IMR-90 (cell line): ENCODE measurements at regions not wholly inside any gene's neighbourhood (a gene's known extent, or its start where the extent isn't known, plus 50 kb on each side); places are given as distances from the start of the nearest gene placed in this dataset.

Experiments used
- ATAC-seq: fragments of 200-7000 bp; cut with Tn5 transposase; 2 replicates; pipeline ENCODE4 v1.9.1; 2020; ENCODE audit warnings: low read depth, mild to moderate bottlenecking, moderate library complexity
- BruUV-seq: library from RNA; stranded (reverse); fragments of 400-500 nt; replicated peaks from 2 replicates; lab custom pipeline; 2021; lab: Mats Ljungman, UMichigan
- CTCF ChIA-PET: fragments of 300-600 bp; formaldehyde crosslinking; extraction: SDS; loops from one replicate; lab custom pipeline; 2021; ENCODE audit warnings: antibody characterized with exemption; lab: Yijun Ruan, JAX
- POLR2A ChIA-PET: fragments of 300-600 bp; sonication (Branson Sonifier 250); formaldehyde crosslinking; loops from one replicate; lab custom pipeline; 2022; ENCODE audit warnings: antibody characterized with exemption; ENCODE audit not compliant: unreplicated experiment; lab: Charles Lee
- DNase-seq: peaks from one replicate; pipeline ENCODE4 v3.0.0; 2013
- H2AFZ ChIP-seq: replicated peaks from 2 replicates; pipeline ENCODE3; 2013; ENCODE audit warnings: low read length, mild to moderate bottlenecking; ENCODE audit not compliant: poor library complexity
- H2AK5ac ChIP-seq: 2 replicates; pipeline ENCODE4 v1.6.1; 2013; ENCODE audit warnings: low read depth, low read length, inconsistent platforms
- H2AK9ac ChIP-seq: replicated peaks from 2 replicates; pipeline ENCODE3; 2013; ENCODE audit warnings: mild to moderate bottlenecking, low read depth, low read length, moderate library complexity; ENCODE audit not compliant: poor library complexity
- H2BK120ac ChIP-seq: 2 replicates; pipeline ENCODE4 v1.6.1; 2013; ENCODE audit warnings: low read depth, low read length, inconsistent platforms
- H2BK15ac ChIP-seq: 3 replicates; pipeline ENCODE4 v1.6.1; 2013; ENCODE audit warnings: low read depth, low read length, inconsistent platforms
- H2BK20ac ChIP-seq: 2 replicates; pipeline ENCODE4 v1.6.1; 2013; ENCODE audit warnings: low read depth, mild to moderate bottlenecking, inconsistent platforms, low read length, moderate library complexity
- H2BK5ac ChIP-seq: 2 replicates; pipeline ENCODE4 v1.6.1; 2013; ENCODE audit warnings: mild to moderate bottlenecking, low read depth, low read length, inconsistent platforms; ENCODE audit not compliant: poor library complexity, severe bottlenecking
- H3K14ac ChIP-seq: replicated peaks from 2 replicates; pipeline ENCODE4 v1.6.1; 2013; ENCODE audit warnings: low read depth, low read length, inconsistent platforms
- H3K18ac ChIP-seq: 2 replicates; pipeline ENCODE4 v1.6.1; 2013; ENCODE audit warnings: low read depth, low read length, control low read depth
- H3K23ac ChIP-seq: 2 replicates; pipeline ENCODE4 v1.6.1; 2013; ENCODE audit warnings: low read depth, low read length, inconsistent platforms
- H3K27ac ChIP-seq: 2 replicates; pipeline ENCODE4 v1.5.1; 2013; ENCODE audit warnings: mild to moderate bottlenecking, control low read depth, low read length; ENCODE audit not compliant: insufficient read depth
- H3K27me3 ChIP-seq: 2 replicates; pipeline ENCODE4 v1.6.1; 2013; ENCODE audit warnings: low read length; ENCODE audit not compliant: control insufficient read depth, insufficient read depth
- H3K36me3 ChIP-seq: 2 replicates; pipeline ENCODE4 v1.6.1; 2013; ENCODE audit warnings: low read length, mixed read lengths; ENCODE audit not compliant: control insufficient read depth, insufficient read depth
- H3K4ac ChIP-seq: 2 replicates; pipeline ENCODE4 v1.6.1; 2013; ENCODE audit warnings: low read depth, low read length, inconsistent platforms
- H3K4me1 ChIP-seq: 2 replicates; pipeline ENCODE4 v1.6.1; 2013; ENCODE audit warnings: low read length, mixed read lengths; ENCODE audit not compliant: control insufficient read depth, insufficient read depth
- H3K4me2 ChIP-seq: 2 replicates; pipeline ENCODE4 v1.6.1; 2013; ENCODE audit warnings: low read depth, mild to moderate bottlenecking, control low read depth, low read length, moderate library complexity
- H3K4me3 ChIP-seq: 2 replicates; pipeline ENCODE4 v1.5.1; 2013; ENCODE audit warnings: low read depth, mild to moderate bottlenecking, control low read depth, low read length, moderate library complexity; ENCODE audit not compliant: insufficient read depth
- H3K56ac ChIP-seq: 2 replicates; pipeline ENCODE4 v1.6.1; 2013; ENCODE audit warnings: low read length, inconsistent platforms; ENCODE audit not compliant: insufficient read depth; ENCODE audit errors: extremely low read depth
- H3K79me1 ChIP-seq, 2 experiments: 2 replicates each; pipeline ENCODE4 v1.6.1; 2013; ENCODE audit warnings: low read length in 2 of 2, inconsistent platforms in 1 of 2, low read depth in 1 of 2
- H3K9ac ChIP-seq: 2 replicates; pipeline ENCODE4 v1.6.1; 2013; ENCODE audit warnings: low read depth, low read length, control low read depth
- H3K9me1 ChIP-seq: 2 replicates; pipeline ENCODE4 v1.6.1; 2013; ENCODE audit warnings: low read length, inconsistent platforms; ENCODE audit not compliant: insufficient read depth
- H3K9me3 ChIP-seq: 2 replicates; pipeline ENCODE4 v1.6.1; 2013; ENCODE audit warnings: low read length; ENCODE audit not compliant: control insufficient read depth, insufficient read depth
- H4K20me1 ChIP-seq: 2 replicates; pipeline ENCODE4 v1.6.1; 2013; ENCODE audit warnings: low read length, inconsistent platforms; ENCODE audit not compliant: insufficient read depth
- H4K5ac ChIP-seq: 2 replicates; pipeline ENCODE4 v1.6.1; 2013; ENCODE audit warnings: mild to moderate bottlenecking, low read depth, low read length, control low read depth
- H4K8ac ChIP-seq, 2 experiments: 2 replicates each; pipeline ENCODE4 v1.6.1; 2013; ENCODE audit warnings: low read depth in 2 of 2, low read length in 2 of 2, control low read depth in 1 of 2, inconsistent platforms in 1 of 2
- H4K91ac ChIP-seq: 2 replicates; pipeline ENCODE4 v1.6.1; 2013; ENCODE audit warnings: low read depth, low read length, inconsistent platforms; ENCODE audit not compliant: insufficient read depth
- NFE2L2 ChIP-seq: fragments of 150-350 bp; IDR thresholded peaks from 2 replicates; pipeline ENCODE4 v1.6.1; 2016; ENCODE audit warnings: low read depth, mild to moderate bottlenecking, low read length
- RFX5 ChIP-seq: IDR thresholded peaks from 2 replicates; pipeline ENCODE4 v1.8.0; 2012; ENCODE audit warnings: low read depth, mild to moderate bottlenecking, low read length, moderate library complexity
- SMC3 ChIP-seq: fragments of 150-350 bp; IDR thresholded peaks from 2 replicates; pipeline ENCODE4 v1.6.1; 2016; ENCODE audit warnings: low read depth, mild to moderate bottlenecking, antibody characterized with exemption, low read length, moderate library complexity
- WGBS, 2 experiments: methylation state at CpG; one replicate each; pipeline versions ENCODE4 v1.1.5 to v1.1.7; 2013; ENCODE audit warnings: missing lambda C conversion rate in 2 of 2; ENCODE audit not compliant: insufficient read length in 1 of 2; ENCODE audit errors: extremely low coverage in 2 of 2; 5-methylcytosine and 5-hydroxymethylcytosine counted together
- dilution Hi-C: fragments of 300-500 bp; cut with HindIII; formaldehyde crosslinking; loops from one replicate; pipeline ENCODE4 v1.14.3; 2018; ENCODE audit warnings: low sequenced_read_pairs; ENCODE audit not compliant: unreplicated experiment
- in situ Hi-C: fragments of 300-500 bp; cut with MboI; formaldehyde crosslinking; loops from 3 replicates; pipeline ENCODE4 v1.14.3; 2019; ENCODE audit warnings: low sequenced_read_pairs, inconsistent platforms, mixed read lengths
- intact Hi-C: fragments of 100-400 bp; cut with micrococcal nuclease; formaldehyde crosslinking; loops from 2 replicates; pipeline ENCODE4 v1.10.0; 2022

DNA sequence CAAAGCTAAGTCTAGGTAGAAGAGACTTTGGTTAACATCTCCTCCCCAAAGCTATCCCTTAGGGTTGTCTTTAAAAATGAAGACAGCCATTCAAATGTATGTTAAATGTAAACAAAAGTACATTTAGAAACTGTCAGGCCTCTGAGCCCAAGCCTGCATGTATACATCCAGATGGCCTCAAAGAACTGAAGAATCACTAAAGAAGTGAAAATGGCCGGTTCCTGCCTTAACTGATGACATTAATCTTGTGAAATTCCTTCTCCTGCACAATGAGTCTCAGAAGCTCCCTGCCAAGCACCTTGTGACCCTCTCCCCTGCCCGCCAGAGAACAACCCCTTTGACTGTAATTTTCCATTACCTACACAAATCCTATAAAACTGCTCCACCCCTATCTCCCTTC is 377.9 kb downstream of the FAM133A start:
- WGBS, 2 experiments = 0% methylated on average over 1 of the region's 2 CpGs; no CpG with 5 or more reads in 1 of the 2 experiments
- Histone ChIP-seq H3K4ac (no peak overlapping the region), H3K9me1 (no peaks in the 10 kb centered on the region), H4K5ac (no peak overlapping the region), H2AFZ (no peak overlapping the region), H2BK20ac (no peak overlapping the region), H3K27ac (no peak overlapping the region), H3K4me2 (no peak overlapping the region), H3K4me1 (no peaks in the 10 kb centered on the region), H4K91ac (no peak overlapping the region), H3K18ac (no peak overlapping the region), H3K9me3 (no peaks in the 10 kb centered on the region), H4K8ac (no peak overlapping the region), H3K23ac (no peak overlapping the region), H2AK9ac (no peak overlapping the region), H2BK120ac (no peak overlapping the region), H3K9ac (no peak overlapping the region), H2BK15ac (no peak overlapping the region), H3K14ac (no peak overlapping the region), H3K27me3 (no peaks in the 10 kb centered on the region), H4K20me1 (no peaks in the 10 kb centered on the region), H2BK5ac (no peak overlapping the region), H2AK5ac (no peak overlapping the region), H3K56ac (no peak overlapping the region), H3K79me1 (no peaks in the 10 kb centered on the region), H3K4me3 (no peak overlapping the region), H3K36me3 (no peaks in the 10 kb centered on the region)
- dilution Hi-C loops = no loop called here
- no peak for TF ChIP-seq RFX5
- TF ChIP-seq NFE2L2 = no peak
- no peak for TF ChIP-seq SMC3
- CTCF ChIA-PET = no interaction called here
- intact Hi-C loops = no loop called here
- BruUV-seq = no TSS peak
- DNase-seq (no peak), ATAC-seq (no peak)
- in situ Hi-C loops = no loop called here
- POLR2A ChIA-PET = no interaction called here
